ENCODE measurements at regions not wholly inside any gene's neighbourhood (a gene's known extent, or its start where the extent isn't known, plus 50 kb on each side); places are given as distances from the start of the nearest gene placed in this dataset.

DNA sequence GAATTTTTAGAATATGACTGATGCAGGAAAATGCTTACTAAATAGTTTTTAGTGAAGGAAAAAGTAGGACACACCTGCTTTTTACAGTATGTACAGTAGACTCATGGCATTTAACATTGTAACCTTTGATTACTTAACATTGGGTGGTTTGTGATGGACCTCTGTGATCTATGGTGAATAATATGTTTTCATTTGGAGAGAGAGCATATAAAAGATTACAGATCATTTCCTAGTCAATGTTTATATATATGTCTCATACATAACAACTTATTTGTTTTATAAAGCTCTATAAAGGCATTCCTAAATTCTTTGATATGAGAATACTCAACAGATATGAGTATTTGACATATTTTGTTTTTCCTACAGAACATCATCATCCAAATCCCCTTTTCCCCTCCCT lies 129.3 kb upstream of the PDE7B start (continued):
- TF ChIP-seq SP1 (IDR thresholded peaks at IDR 0.05) (no peak), JUND (IDR thresholded peaks at IDR 0.05) (no peak)
- TF ChIP-seq, protein P1, sequence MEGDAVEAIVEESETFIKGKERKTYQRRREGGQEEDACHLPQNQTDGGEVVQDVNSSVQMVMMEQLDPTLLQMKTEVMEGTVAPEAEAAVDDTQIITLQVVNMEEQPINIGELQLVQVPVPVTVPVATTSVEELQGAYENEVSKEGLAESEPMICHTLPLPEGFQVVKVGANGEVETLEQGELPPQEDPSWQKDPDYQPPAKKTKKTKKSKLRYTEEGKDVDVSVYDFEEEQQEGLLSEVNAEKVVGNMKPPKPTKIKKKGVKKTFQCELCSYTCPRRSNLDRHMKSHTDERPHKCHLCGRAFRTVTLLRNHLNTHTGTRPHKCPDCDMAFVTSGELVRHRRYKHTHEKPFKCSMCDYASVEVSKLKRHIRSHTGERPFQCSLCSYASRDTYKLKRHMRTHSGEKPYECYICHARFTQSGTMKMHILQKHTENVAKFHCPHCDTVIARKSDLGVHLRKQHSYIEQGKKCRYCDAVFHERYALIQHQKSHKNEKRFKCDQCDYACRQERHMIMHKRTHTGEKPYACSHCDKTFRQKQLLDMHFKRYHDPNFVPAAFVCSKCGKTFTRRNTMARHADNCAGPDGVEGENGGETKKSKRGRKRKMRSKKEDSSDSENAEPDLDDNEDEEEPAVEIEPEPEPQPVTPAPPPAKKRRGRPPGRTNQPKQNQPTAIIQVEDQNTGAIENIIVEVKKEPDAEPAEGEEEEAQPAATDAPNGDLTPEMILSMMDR (IDR thresholded peaks at IDR 0.05; ENCODE audit: low read depth, low read length, missing input control): no peak
- TF ChIP-seq, protein P2, sequence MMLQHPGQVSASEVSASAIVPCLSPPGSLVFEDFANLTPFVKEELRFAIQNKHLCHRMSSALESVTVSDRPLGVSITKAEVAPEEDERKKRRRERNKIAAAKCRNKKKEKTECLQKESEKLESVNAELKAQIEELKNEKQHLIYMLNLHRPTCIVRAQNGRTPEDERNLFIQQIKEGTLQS (IDR thresholded peaks at IDR 0.05): no peak

DNA sequence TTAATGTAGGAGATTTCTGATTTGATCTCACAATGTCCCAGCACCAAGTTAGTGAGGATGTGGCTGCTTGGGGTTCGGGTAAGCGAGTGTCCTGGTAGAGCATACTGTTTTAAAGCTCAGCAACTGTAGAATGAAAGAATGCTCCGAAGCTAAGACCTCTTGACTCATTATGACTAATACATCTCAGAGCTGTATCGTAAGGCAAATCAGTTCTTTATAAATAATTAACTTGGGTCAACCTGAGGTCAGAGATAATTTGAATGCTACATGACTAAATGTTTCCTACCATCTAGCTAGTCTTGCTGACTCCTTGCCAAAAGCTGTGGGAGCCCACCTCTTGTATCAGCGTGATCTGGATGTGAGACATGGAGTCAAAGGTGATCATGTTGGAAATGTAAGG lies 128.8 kb upstream of the PDE7B start:
- H3K4me1 ChIP-seq (ENCODE audit: control insufficient read depth in 4 of 4, insufficient read depth in 4 of 4, low read length in 3 of 4): peaks cover 0 to 5% (median 0%) of the 10 kb centered on the region in 4 donors
- H3K36me3 ChIP-seq (ENCODE audit: control insufficient read depth in 4 of 4, insufficient read depth in 3 of 4, low read depth in 1 of 4, low read length in 3 of 4): no peaks in the 10 kb centered on the region
- peaks cover 0 to 2% (median 0%) of the 10 kb centered on the region in 4 donors for H3K9me3 ChIP-seq (ENCODE audit: control insufficient read depth in 4 of 4, low read length in 3 of 4)
- 65% methylated on average over 5 of the region's 5 CpGs for WGBS
- H3K27me3 ChIP-seq (ENCODE audit: control insufficient read depth in 4 of 4, insufficient read depth in 4 of 4, low read length in 3 of 4): no peaks in the 10 kb centered on the region
- TF ChIP-seq FOXA1 (IDR thresholded peaks at IDR 0.05) (no peak), RXRA (IDR thresholded peaks at IDR 0.05) (peak in 1 of 2 donors; percentile 55), JUND (IDR thresholded peaks at IDR 0.05) (peak; percentile 90 to 92)
- TF ChIP-seq, protein P2 (IDR thresholded peaks at IDR 0.05): peak; percentile 45
- no peak overlapping the region for H3K9ac ChIP-seq (ENCODE audit: low read depth in 1 of 2, low read length in 2 of 2)
- H3K27ac ChIP-seq (ENCODE audit: low read depth in 1 of 2, low read length in 2 of 2): no peak overlapping the region
- H3K4me3 ChIP-seq (ENCODE audit: low read depth in 1 of 3, low read length in 3 of 3): no peak overlapping the region
- DNase-seq (ENCODE audit: low spot score): no peak

DNA sequence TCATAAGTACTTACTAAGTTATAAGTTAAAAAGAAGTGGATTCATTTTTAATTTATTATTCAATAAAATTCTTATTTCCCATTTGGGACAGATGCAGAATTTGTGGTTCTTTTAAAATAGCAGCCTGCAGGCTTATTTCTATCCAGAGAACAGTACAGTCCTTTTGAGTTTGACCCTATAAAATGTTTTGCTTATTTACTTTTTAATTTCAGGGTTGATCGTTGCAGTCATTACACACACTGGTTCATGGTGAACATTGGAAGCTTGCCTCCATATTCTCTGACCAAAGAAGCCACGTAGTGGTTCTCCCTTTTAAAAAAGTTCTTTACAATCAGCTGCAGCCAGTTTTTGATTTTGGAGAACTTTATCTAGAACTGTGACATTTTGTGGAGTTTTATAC lies 122.9 kb upstream of the PDE7B start:
- 76% methylated on average over 2 of the region's 2 CpGs for WGBS
- Histone ChIP-seq H3K4me1 (ENCODE audit: control insufficient read depth in 4 of 4, insufficient read depth in 4 of 4, low read length in 3 of 4) (no peaks in the 10 kb centered on the region), H3K27me3 (ENCODE audit: control insufficient read depth in 4 of 4, insufficient read depth in 4 of 4, low read length in 3 of 4) (no peaks in the 10 kb centered on the region), H3K4me3 (ENCODE audit: low read depth in 1 of 3, low read length in 3 of 3) (no peak overlapping the region), H3K36me3 (ENCODE audit: control insufficient read depth in 4 of 4, insufficient read depth in 3 of 4, low read depth in 1 of 4, low read length in 3 of 4) (no peaks in the 10 kb centered on the region), H3K9me3 (ENCODE audit: control insufficient read depth in 4 of 4, low read length in 3 of 4) (peaks cover 0 to 2% (median 0%) of the 10 kb centered on the region in 4 donors), H3K27ac (ENCODE audit: low read depth in 1 of 2, low read length in 2 of 2) (no peak overlapping the region), H3K9ac (ENCODE audit: low read depth in 1 of 2, low read length in 2 of 2) (no peak overlapping the region)
- DNase-seq (ENCODE audit: low spot score): no peak
- TF ChIP-seq, protein P3, sequence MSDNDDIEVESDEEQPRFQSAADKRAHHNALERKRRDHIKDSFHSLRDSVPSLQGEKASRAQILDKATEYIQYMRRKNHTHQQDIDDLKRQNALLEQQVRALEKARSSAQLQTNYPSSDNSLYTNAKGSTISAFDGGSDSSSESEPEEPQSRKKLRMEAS (IDR thresholded peaks at IDR 0.05): no peak
- TF ChIP-seq SP1 (IDR thresholded peaks at IDR 0.05) (no peak), JUND (IDR thresholded peaks at IDR 0.05) (no peak), HNF4G (IDR thresholded peaks at IDR 0.05) (no peak), GABPA (IDR thresholded peaks at IDR 0.05 in 1 of 2, conservative IDR thresholded peaks at IDR 0.05 in 1 of 2) (no peak), RAD21 (IDR thresholded peaks at IDR 0.05) (no peak), TAF1 (conservative IDR thresholded peaks at IDR 0.05) (no peak)
- TF ChIP-seq, protein P2 (IDR thresholded peaks at IDR 0.05): no peak
- TF ChIP-seq, protein P1 (IDR thresholded peaks at IDR 0.05; ENCODE audit: low read depth, low read length, missing input control): no peak
- TF ChIP-seq, protein P4, sequence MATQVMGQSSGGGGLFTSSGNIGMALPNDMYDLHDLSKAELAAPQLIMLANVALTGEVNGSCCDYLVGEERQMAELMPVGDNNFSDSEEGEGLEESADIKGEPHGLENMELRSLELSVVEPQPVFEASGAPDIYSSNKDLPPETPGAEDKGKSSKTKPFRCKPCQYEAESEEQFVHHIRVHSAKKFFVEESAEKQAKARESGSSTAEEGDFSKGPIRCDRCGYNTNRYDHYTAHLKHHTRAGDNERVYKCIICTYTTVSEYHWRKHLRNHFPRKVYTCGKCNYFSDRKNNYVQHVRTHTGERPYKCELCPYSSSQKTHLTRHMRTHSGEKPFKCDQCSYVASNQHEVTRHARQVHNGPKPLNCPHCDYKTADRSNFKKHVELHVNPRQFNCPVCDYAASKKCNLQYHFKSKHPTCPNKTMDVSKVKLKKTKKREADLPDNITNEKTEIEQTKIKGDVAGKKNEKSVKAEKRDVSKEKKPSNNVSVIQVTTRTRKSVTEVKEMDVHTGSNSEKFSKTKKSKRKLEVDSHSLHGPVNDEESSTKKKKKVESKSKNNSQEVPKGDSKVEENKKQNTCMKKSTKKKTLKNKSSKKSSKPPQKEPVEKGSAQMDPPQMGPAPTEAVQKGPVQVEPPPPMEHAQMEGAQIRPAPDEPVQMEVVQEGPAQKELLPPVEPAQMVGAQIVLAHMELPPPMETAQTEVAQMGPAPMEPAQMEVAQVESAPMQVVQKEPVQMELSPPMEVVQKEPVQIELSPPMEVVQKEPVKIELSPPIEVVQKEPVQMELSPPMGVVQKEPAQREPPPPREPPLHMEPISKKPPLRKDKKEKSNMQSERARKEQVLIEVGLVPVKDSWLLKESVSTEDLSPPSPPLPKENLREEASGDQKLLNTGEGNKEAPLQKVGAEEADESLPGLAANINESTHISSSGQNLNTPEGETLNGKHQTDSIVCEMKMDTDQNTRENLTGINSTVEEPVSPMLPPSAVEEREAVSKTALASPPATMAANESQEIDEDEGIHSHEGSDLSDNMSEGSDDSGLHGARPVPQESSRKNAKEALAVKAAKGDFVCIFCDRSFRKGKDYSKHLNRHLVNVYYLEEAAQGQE (IDR thresholded peaks at IDR 0.05): no peak
